Suprapubic skin (tissue), 4 donors: ENCODE measurements at regions not wholly inside any gene's neighbourhood (a gene's known extent, or its start where the extent isn't known, plus 50 kb on each side); places are given as distances from the start of the nearest gene placed in this dataset.

Experiments
- DNase-seq, 2 donors: peaks; one replicate each; pipeline ENCODE4 v3.0.0-alpha.2; 2019; ENCODE audit warnings: low spot score in 2 of 2
- H3K27ac ChIP-seq: fragments of 200-600 bp; sonication (generic); one replicate; pipeline ENCODE4 v1.5.1; 2019
- H3K27me3 ChIP-seq: fragments of 200-600 bp; sonication (generic); one replicate; pipeline ENCODE4 v1.5.1; 2019
- H3K36me3 ChIP-seq: fragments of 200-600 bp; sonication (generic); one replicate; pipeline ENCODE4 v1.5.1; 2019
- H3K4me1 ChIP-seq: fragments of 200-600 bp; sonication (generic); one replicate; pipeline ENCODE4 v1.5.1; 2019
- H3K4me3 ChIP-seq: fragments of 200-600 bp; sonication (generic); one replicate; pipeline ENCODE4 v1.5.1; 2019; ENCODE audit warnings: mild to moderate bottlenecking
- H3K9me3 ChIP-seq: fragments of 200-600 bp; sonication (generic); one replicate; pipeline ENCODE4 v1.5.1; 2019
- CTCF ChIP-seq, 2 donors: fragments of 200-600 bp in 1 of 2; fragments of 450-650 bp in 1 of 2; sonication (generic) in 1 of 2; IDR thresholded peaks; one replicate each; pipeline ENCODE4 v1.5.1; 2016 to 2019; ENCODE audit warnings: antibody characterized with exemption in 2 of 2, mild to moderate bottlenecking in 1 of 2, moderate library complexity in 1 of 2
- EP300 ChIP-seq: sonication (generic); formaldehyde crosslinking; IDR thresholded peaks from one replicate; pipeline ENCODE4 v1.6.1; 2017; ENCODE audit warnings: antibody characterized with exemption
- POLR2A ChIP-seq, 2 donors: fragments of 450-650 bp; IDR thresholded peaks; one replicate each; pipeline ENCODE4 v1.6.1; 2017; ENCODE audit warnings: antibody characterized with exemption in 2 of 2, mild to moderate bottlenecking in 2 of 2, moderate library complexity in 2 of 2
- POLR2AphosphoS5 ChIP-seq, 3 donors: sonication (generic); formaldehyde crosslinking; IDR thresholded peaks; one replicate each; pipeline ENCODE4 v1.6.1; 2017; ENCODE audit warnings: antibody characterized with exemption in 3 of 3
- WGBS: methylation state at CpG from one replicate; pipeline ENCODE4 v1.1.5; 2018; 5-methylcytosine and 5-hydroxymethylcytosine counted together

GRCh38 chr6:19297880-19298279, 539.3 kb upstream of the ID4 start:
- Histone ChIP-seq H3K36me3 (no peaks in the 10 kb centered on the region), H3K27ac (no peak overlapping the region), H3K4me1 (no peaks in the 10 kb centered on the region), H3K4me3 (no peak overlapping the region), H3K27me3 (no peaks in the 10 kb centered on the region), H3K9me3 (no peaks in the 10 kb centered on the region)
- no peak for DNase-seq
- TF ChIP-seq EP300 (no peak), CTCF (IDR thresholded peaks at IDR 0.05) (no peak), POLR2A (IDR thresholded peaks at IDR 0.05) (no peak), POLR2AphosphoS5 (IDR thresholded peaks at IDR 0.05) (no peak)
- WGBS = 28% methylated on average over 4 of the region's 4 CpGs

GRCh38 chr6:19298421-19298820, 538.7 kb upstream of the ID4 start:
- no peaks in the 10 kb centered on the region for H3K27me3 ChIP-seq
- H3K27ac ChIP-seq = no peak overlapping the region
- TF ChIP-seq POLR2A (IDR thresholded peaks at IDR 0.05) (no peak), POLR2AphosphoS5 (IDR thresholded peaks at IDR 0.05) (no peak), CTCF (IDR thresholded peaks at IDR 0.05) (no peak), EP300 (no peak)
- H3K36me3 ChIP-seq = no peaks in the 10 kb centered on the region
- WGBS = 90% methylated on average over 2 of the region's 2 CpGs
- H3K9me3 ChIP-seq = no peaks in the 10 kb centered on the region
- no peaks in the 10 kb centered on the region for H3K4me1 ChIP-seq
- DNase-seq = no peak
- H3K4me3 ChIP-seq = no peak overlapping the region

- no peak overlapping the region for H3K4me3 ChIP-seq
- WGBS = 82% methylated on average over 3 of the region's 3 CpGs
- no peak overlapping the region for H3K27ac ChIP-seq
- H3K4me1 ChIP-seq = no peaks in the 10 kb centered on the region
- no peaks in the 10 kb centered on the region for H3K9me3 ChIP-seq
- H3K27me3 ChIP-seq = no peaks in the 10 kb centered on the region
- no peaks in the 10 kb centered on the region for H3K36me3 ChIP-seq
- DNase-seq = no peak
- TF ChIP-seq POLR2AphosphoS5 (IDR thresholded peaks at IDR 0.05) (no peak), POLR2A (IDR thresholded peaks at IDR 0.05) (no peak), CTCF (IDR thresholded peaks at IDR 0.05) (no peak), EP300 (no peak)
Observed at GRCh38 chr6:19299129-19299528, 538.0 kb upstream of the ID4 start.

- DNase-seq = no peak
- TF ChIP-seq CTCF (IDR thresholded peaks at IDR 0.05) = no peak
- no peak for TF ChIP-seq POLR2A (IDR thresholded peaks at IDR 0.05)
- no peak for TF ChIP-seq EP300
- TF ChIP-seq POLR2AphosphoS5 (IDR thresholded peaks at IDR 0.05) = no peak
- no peaks in the 10 kb centered on the region for H3K27me3 ChIP-seq
- 80% methylated on average over 2 of the region's 2 CpGs for WGBS
- H3K9me3 ChIP-seq = no peaks in the 10 kb centered on the region
- no peaks in the 10 kb centered on the region for H3K36me3 ChIP-seq
- H3K4me1 ChIP-seq = no peaks in the 10 kb centered on the region
- no peak overlapping the region for H3K27ac ChIP-seq
- no peak overlapping the region for H3K4me3 ChIP-seq
Observed at GRCh38 chr6:19301980-19302379, 535.2 kb upstream of the ID4 start.

- H3K36me3 ChIP-seq = no peaks in the 10 kb centered on the region
- 42% methylated on average over 5 of the region's 5 CpGs for WGBS
- no peak overlapping the region for H3K27ac ChIP-seq
- no peak for DNase-seq
- no peaks in the 10 kb centered on the region for H3K4me1 ChIP-seq
- no peaks in the 10 kb centered on the region for H3K9me3 ChIP-seq
- no peak overlapping the region for H3K4me3 ChIP-seq
- no peaks in the 10 kb centered on the region for H3K27me3 ChIP-seq
- TF ChIP-seq POLR2AphosphoS5 (IDR thresholded peaks at IDR 0.05) = no peak
- TF ChIP-seq EP300 = no peak
- TF ChIP-seq CTCF (IDR thresholded peaks at IDR 0.05) = no peak
- no peak for TF ChIP-seq POLR2A (IDR thresholded peaks at IDR 0.05)
Observed at GRCh38 chr6:19303383-19303782, 533.8 kb upstream of the ID4 start.
